WI38 (cell line): ENCODE measurements at regions not wholly inside any gene's neighbourhood (a gene's known extent, or its start where the extent isn't known, plus 50 kb on each side); places are given as distances from the start of the nearest gene placed in this dataset.

ENCODE experiments used
- H3K4me3 ChIP-seq: 2 replicates; pipeline ENCODE4 v1.5.1; 2011; ENCODE audit warnings: low read depth, mild to moderate bottlenecking, control low read depth, low read length
- CTCF ChIP-seq: IDR thresholded peaks from 2 replicates; pipeline ENCODE4 v1.5.1; 2012; ENCODE audit warnings: low read depth, mild to moderate bottlenecking, control low read depth, low read length

- TF ChIP-seq CTCF = no peak
These were observed 555.6 kb upstream of the ZEB2 start for GRCh38 chr2:145075454-145076062.

GRCh38 chr2:145070703-145071102 is 550.8 kb upstream of the ZEB2 start:
- H3K4me3 ChIP-seq = no peak overlapping the region
- no peak for TF ChIP-seq CTCF

More at GRCh38 chr2:145075454-145076062, 555.6 kb upstream of the ZEB2 start:
- no peak overlapping the region for H3K4me3 ChIP-seq

- no peak for TF ChIP-seq CTCF
- no peak overlapping the region for H3K4me3 ChIP-seq
These were observed 548.6 kb upstream of the ZEB2 start for GRCh38 chr2:145068509-145068908.

GRCh38 chr2:145067549-145068030 is 547.7 kb upstream of the ZEB2 start:
- no peak for TF ChIP-seq CTCF
- no peak overlapping the region for H3K4me3 ChIP-seq

GRCh38 chr2:145066856-145067548 is 547.1 kb upstream of the ZEB2 start:
- TF ChIP-seq CTCF = no peak
- no peak overlapping the region for H3K4me3 ChIP-seq

GRCh38 chr2:145066151-145066661 is 546.3 kb upstream of the ZEB2 start:
- no peak overlapping the region for H3K4me3 ChIP-seq
- TF ChIP-seq CTCF = no peak

- no peak overlapping the region for H3K4me3 ChIP-seq
- no peak for TF ChIP-seq CTCF
These were observed 545.4 kb upstream of the ZEB2 start for GRCh38 chr2:145065342-145065741.
